ENCODE measurements at regions not wholly inside any gene's neighbourhood (a gene's known extent, or its start where the extent isn't known, plus 50 kb on each side); places are given as distances from the start of the nearest gene placed in this dataset.

DNA sequence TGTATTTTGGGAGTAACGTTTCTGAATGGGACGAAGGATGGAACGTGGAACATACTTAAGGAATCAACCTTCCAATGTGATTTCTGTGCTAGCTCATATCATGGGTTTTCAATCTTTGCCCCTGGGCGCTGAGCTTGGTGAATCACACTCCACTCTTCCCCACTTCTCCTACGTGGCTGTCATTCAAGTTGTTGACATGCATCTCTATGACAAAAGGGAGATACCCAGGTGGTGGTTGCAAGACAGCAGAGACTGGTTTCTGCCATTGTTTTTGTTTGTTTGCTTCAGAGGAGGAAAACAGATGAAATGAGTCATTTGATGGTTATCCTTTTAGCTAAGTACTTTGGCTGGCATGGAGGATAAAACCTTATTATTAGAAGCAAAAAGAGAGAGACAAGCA, 573.9 kb downstream of the GATA3 start:
- Histone ChIP-seq H3K27ac (ENCODE audit: low read depth, low read length) (no peak overlapping the region), H3K9ac (ENCODE audit: low read length) (no peak overlapping the region), H3K79me2 (ENCODE audit: insufficient read depth, low read length) (no peaks in the 10 kb centered on the region), H3K9me3 (ENCODE audit: insufficient read depth, low read length) (no peaks in the 10 kb centered on the region), H3K36me3 (ENCODE audit: low read length) (no peaks in the 10 kb centered on the region), H4K20me1 (ENCODE audit: low read depth, low read length) (no peaks in the 10 kb centered on the region), H3K27me3 (ENCODE audit: low read length) (no peaks in the 10 kb centered on the region), H3K4me3 (ENCODE audit: insufficient read depth, low read length, poor library complexity, severe bottlenecking) (no peak overlapping the region), H3K4me2 (ENCODE audit: low read depth, low read length, poor library complexity, severe bottlenecking) (no peak overlapping the region), H3K9me2 (replicated peaks; ENCODE audit: insufficient read depth, low read length) (no peaks in the 10 kb centered on the region), H3F3A (ENCODE audit: insufficient read depth) (no peaks in the 10 kb centered on the region), H2AFZ (ENCODE audit: low read depth, low read length, severe bottlenecking) (no peak overlapping the region)
- TF ChIP-seq CTCF (IDR thresholded peaks at IDR 0.05; ENCODE audit: insufficient read depth, low read length, poor library complexity, severe bottlenecking) (no peak), EZH2phosphoT487 (conservative IDR thresholded peaks at IDR 0.05; ENCODE audit: low read length) (no peak)

DNA sequence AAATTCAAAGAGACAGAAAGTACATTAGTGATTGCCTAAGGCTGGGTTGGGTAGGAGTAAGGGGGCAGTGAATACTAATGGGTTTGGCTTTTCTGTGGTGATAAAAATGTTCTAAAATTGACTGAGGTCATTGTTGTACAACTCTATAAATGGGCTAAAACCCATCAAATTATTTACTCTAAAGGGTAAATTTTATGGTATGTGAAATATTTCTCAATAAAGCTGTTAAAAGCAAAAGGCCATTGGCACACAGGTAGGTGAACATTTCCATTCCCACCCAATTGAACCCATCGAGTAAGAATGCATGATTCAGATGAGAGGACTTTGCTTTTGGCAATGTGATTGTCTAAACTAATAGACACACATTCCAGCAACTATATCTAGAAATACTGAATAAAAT, 579.4 kb downstream of the GATA3 start:
- Histone ChIP-seq H3K4me3 (ENCODE audit: insufficient read depth, low read length, poor library complexity, severe bottlenecking) (no peak overlapping the region), H3K79me2 (ENCODE audit: insufficient read depth, low read length) (no peaks in the 10 kb centered on the region), H3F3A (ENCODE audit: insufficient read depth) (no peaks in the 10 kb centered on the region), H3K4me2 (ENCODE audit: low read depth, low read length, poor library complexity, severe bottlenecking) (no peak overlapping the region), H3K36me3 (ENCODE audit: low read length) (no peaks in the 10 kb centered on the region), H3K27ac (ENCODE audit: low read depth, low read length) (no peak overlapping the region), H3K27me3 (ENCODE audit: low read length) (no peaks in the 10 kb centered on the region), H2AFZ (ENCODE audit: low read depth, low read length, severe bottlenecking) (no peak overlapping the region), H3K9me3 (ENCODE audit: insufficient read depth, low read length) (no peaks in the 10 kb centered on the region), H4K20me1 (ENCODE audit: low read depth, low read length) (no peaks in the 10 kb centered on the region), H3K9me2 (replicated peaks; ENCODE audit: insufficient read depth, low read length) (no peaks in the 10 kb centered on the region), H3K9ac (ENCODE audit: low read length) (no peak overlapping the region)
- TF ChIP-seq EZH2phosphoT487 (conservative IDR thresholded peaks at IDR 0.05; ENCODE audit: low read length) (no peak), CTCF (IDR thresholded peaks at IDR 0.05; ENCODE audit: insufficient read depth, low read length, poor library complexity, severe bottlenecking) (no peak)

DNA sequence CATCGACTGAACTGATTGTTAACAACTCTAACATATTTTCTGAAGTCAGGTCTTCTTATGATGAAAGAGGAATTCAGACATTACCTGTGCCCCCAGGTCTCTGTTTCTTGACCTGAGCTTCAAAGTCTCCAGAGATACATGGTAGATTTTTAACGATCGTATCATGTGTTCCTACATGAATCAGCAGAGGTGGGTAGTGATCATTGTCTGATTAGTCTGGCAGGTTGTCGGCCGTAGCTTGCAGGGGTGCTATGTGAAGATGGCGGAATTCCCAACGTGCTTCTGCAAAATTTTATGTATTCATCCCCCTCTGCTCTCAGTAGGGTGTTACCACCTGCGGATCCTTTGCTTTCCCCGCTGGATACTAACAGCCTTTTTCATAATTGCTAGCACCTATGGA, 581.9 kb downstream of the GATA3 start:
- TF ChIP-seq CTCF (IDR thresholded peaks at IDR 0.05; ENCODE audit: insufficient read depth, low read length, poor library complexity, severe bottlenecking) (no peak), EZH2phosphoT487 (conservative IDR thresholded peaks at IDR 0.05; ENCODE audit: low read length) (no peak)
- no peaks in the 10 kb centered on the region for H3K36me3 ChIP-seq (ENCODE audit: low read length)
- H3K9ac ChIP-seq (ENCODE audit: low read length) = no peak overlapping the region
- no peaks in the 10 kb centered on the region for H3K79me2 ChIP-seq (ENCODE audit: insufficient read depth, low read length)
- no peaks in the 10 kb centered on the region for H3K27me3 ChIP-seq (ENCODE audit: low read length)
- no peaks in the 10 kb centered on the region for H3K9me3 ChIP-seq (ENCODE audit: insufficient read depth, low read length)
- H2AFZ ChIP-seq (ENCODE audit: low read depth, low read length, severe bottlenecking) = no peak overlapping the region
- H4K20me1 ChIP-seq (ENCODE audit: low read depth, low read length) = no peaks in the 10 kb centered on the region
- H3K9me2 ChIP-seq (replicated peaks; ENCODE audit: insufficient read depth, low read length) = no peaks in the 10 kb centered on the region
- H3K27ac ChIP-seq (ENCODE audit: low read depth, low read length) = no peak overlapping the region
- H3K4me2 ChIP-seq (ENCODE audit: low read depth, low read length, poor library complexity, severe bottlenecking) = no peak overlapping the region
- H3F3A ChIP-seq (ENCODE audit: insufficient read depth) = no peaks in the 10 kb centered on the region
- H3K4me3 ChIP-seq (ENCODE audit: insufficient read depth, low read length, poor library complexity, severe bottlenecking) = no peak overlapping the region

GRCh38 chr10:8637640-8638039, 583.2 kb downstream of the GATA3 start:
- Histone ChIP-seq H3K9me3 (ENCODE audit: insufficient read depth, low read length) (no peaks in the 10 kb centered on the region), H2AFZ (ENCODE audit: low read depth, low read length, severe bottlenecking) (no peak overlapping the region), H3K27me3 (ENCODE audit: low read length) (no peaks in the 10 kb centered on the region), H3K36me3 (ENCODE audit: low read length) (no peaks in the 10 kb centered on the region), H3K9me2 (replicated peaks; ENCODE audit: insufficient read depth, low read length) (no peaks in the 10 kb centered on the region), H3K79me2 (ENCODE audit: insufficient read depth, low read length) (no peaks in the 10 kb centered on the region), H3K4me2 (ENCODE audit: low read depth, low read length, poor library complexity, severe bottlenecking) (no peak overlapping the region), H3K27ac (ENCODE audit: low read depth, low read length) (no peak overlapping the region), H3K9ac (ENCODE audit: low read length) (no peak overlapping the region), H3F3A (ENCODE audit: insufficient read depth) (no peaks in the 10 kb centered on the region), H3K4me3 (ENCODE audit: insufficient read depth, low read length, poor library complexity, severe bottlenecking) (no peak overlapping the region), H4K20me1 (ENCODE audit: low read depth, low read length) (no peaks in the 10 kb centered on the region)
- no peak for TF ChIP-seq CTCF (IDR thresholded peaks at IDR 0.05; ENCODE audit: insufficient read depth, low read length, poor library complexity, severe bottlenecking)
- TF ChIP-seq EZH2phosphoT487 (conservative IDR thresholded peaks at IDR 0.05; ENCODE audit: low read length) = no peak
